Activated CD8-positive, alpha-beta memory T cell treated with anti-CD3 and anti-CD28 coated beads, Interleukin-2, amount 10 ng/mL, durations not matched to agents 7 days and 5 days (primary cell): ENCODE measurements at regions not wholly inside any gene's neighbourhood (a gene's known extent, or its start where the extent isn't known, plus 50 kb on each side); places are given as distances from the start of the nearest gene placed in this dataset.
"Not testable (repeated sequence)": the region's sequence is repeated elsewhere in the genome, so short reads cannot be mapped to it uniquely, and the experiment has no call there.

Experiments used
- ATAC-seq: fragments of 150-1000 bp; cut with Tn5 transposase; one replicate; pipeline ENCODE4 v1.10.0; 2021; ENCODE audit warnings: moderate library complexity
- CTCF ChIA-PET: fragments of 350-600 bp; sonication (Branson Sonifier 250); formaldehyde crosslinking; loops from one replicate; lab custom pipeline; 2021; ENCODE audit warnings: antibody characterized with exemption; lab: Charles Lee
- DNase-seq: peaks from one replicate; pipeline ENCODE4 v3.0.0-alpha.2; 2020
- H3K27ac Mint-ChIP-seq: one replicate; pipeline ENCODE4 v1.8.0; 2021; ENCODE audit warnings: mild to moderate bottlenecking, mixed read lengths
- H3K27me3 Mint-ChIP-seq: one replicate; pipeline ENCODE4 v1.8.0; 2021; ENCODE audit warnings: mixed read lengths
- H3K36me3 Mint-ChIP-seq: one replicate; pipeline ENCODE4 v1.8.0; 2021; ENCODE audit warnings: mild to moderate bottlenecking, mixed read lengths
- H3K4me1 Mint-ChIP-seq: one replicate; pipeline ENCODE4 v1.8.0; 2021; ENCODE audit warnings: mixed read lengths
- H3K4me3 Mint-ChIP-seq: one replicate; pipeline ENCODE4 v1.8.0; 2021; ENCODE audit warnings: mild to moderate bottlenecking, moderate library complexity, mixed read lengths
- H3K9me3 Mint-ChIP-seq: one replicate; pipeline ENCODE4 v1.8.0; 2022; ENCODE audit warnings: low read depth, mixed read lengths

DNA sequence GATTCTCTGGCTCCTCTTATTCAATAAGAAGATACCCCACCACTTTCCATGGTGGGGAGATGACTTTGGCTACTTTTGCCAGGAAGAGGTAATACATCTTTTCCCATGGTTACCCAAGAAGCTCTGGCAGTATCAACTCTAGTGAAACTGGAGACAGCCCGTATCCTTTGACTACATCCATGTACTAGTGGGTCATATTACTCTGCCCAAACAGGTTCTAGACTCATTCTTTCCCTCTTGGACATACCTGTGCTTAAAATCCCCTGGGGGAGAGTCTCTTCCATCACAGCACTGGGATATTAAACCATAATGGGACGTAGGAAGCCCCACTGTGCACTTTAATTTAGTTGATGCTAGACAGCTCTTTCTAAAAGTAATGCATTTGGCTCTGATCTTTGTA is 144.7 kb upstream of the KLF12 start:
- Mint-ChIP-seq H3K27me3 (peaks cover 12% of the 10 kb centered on the region), H3K4me3 (no peak overlapping the region), H3K36me3 (no peaks in the 10 kb centered on the region), H3K9me3 (no peaks in the 10 kb centered on the region), H3K27ac (no peak overlapping the region), H3K4me1 (peaks cover 17% of the 10 kb centered on the region)
- no peak for DNase-seq
- CTCF ChIA-PET, result interaction anchor here (1.3 to 1.7 kb wide), 2 partner anchors 8 to 443 kb away, joined by 4 read pairs; no protein-coding TSS in a partner anchor
- no peak for ATAC-seq

DNA sequence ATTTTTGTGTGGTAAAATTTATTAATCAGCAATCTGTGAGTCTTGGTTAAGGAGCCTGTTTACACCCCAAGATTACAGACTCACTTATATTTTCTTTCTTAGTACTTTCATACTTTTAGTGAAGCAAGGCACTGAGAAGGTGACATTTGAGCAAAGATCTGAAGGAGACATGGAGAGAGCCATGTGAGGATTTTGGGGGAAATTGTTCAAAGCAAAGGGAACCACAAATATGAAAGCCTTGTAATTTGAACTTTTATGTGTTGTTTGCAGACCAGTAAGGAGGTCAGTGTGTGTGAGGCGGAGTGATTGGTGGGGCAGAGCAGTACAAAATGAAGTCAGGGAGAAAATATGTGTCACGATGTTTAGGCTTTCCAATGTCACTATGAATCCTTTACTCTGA is 140.7 kb upstream of the KLF12 start:
- CTCF ChIA-PET, result no interaction called here
- H3K36me3 Mint-ChIP-seq, result peaks cover 2% of the 10 kb centered on the region
- H3K4me1 Mint-ChIP-seq, result peaks cover 5% of the 10 kb centered on the region
- no peak overlapping the region for H3K4me3 Mint-ChIP-seq
- no peak overlapping the region for H3K27ac Mint-ChIP-seq
- DNase-seq (no peak), ATAC-seq (no peak)
- peaks cover 2% of the 10 kb centered on the region for H3K9me3 Mint-ChIP-seq
- H3K27me3 Mint-ChIP-seq, result peaks cover 8% of the 10 kb centered on the region

DNA sequence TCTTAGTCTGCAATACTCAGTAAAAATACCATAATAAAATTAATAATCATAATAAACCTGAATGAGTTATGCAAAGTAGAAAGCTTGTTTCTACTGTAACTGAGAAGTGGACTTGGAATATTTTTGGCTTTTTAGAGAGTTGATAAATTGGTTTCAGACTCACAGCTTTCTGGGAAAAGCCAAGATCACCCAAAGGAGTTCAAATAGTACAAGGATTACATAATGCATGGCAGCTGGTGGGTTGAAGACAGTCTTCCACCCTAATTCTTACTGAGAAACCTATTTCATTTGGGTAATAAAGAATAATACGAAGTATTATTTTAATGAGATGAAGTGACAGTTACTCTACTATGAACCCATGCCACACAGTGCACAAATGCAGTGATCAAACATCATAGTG is 139.4 kb upstream of the KLF12 start:
- Mint-ChIP-seq H3K9me3 (peaks cover 4% of the 10 kb centered on the region), H3K36me3 (peaks cover 2% of the 10 kb centered on the region)

DNA sequence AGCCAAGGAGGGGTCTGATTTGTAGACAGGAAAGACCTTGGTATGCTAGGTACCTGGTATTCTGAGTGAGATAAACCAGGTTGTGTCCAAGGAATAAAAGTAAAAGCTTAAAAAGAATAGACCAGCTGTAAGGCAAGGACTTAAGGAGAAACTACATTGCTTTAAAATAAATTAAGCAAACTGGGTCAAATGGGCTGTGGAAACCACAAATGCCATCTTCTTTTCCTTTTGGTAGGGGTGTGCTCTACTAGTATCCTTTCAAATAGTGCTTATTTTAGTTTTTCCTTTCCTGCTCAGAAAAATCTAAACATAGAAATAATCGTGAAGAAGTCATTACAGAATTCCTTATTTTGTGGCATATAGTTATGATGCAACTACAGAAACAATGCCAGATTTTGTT is 138.6 kb upstream of the KLF12 start:
- ATAC-seq (no peak), DNase-seq (no peak)
- no peaks in the 10 kb centered on the region for H3K27me3 Mint-ChIP-seq
- H3K27ac Mint-ChIP-seq, result no peak overlapping the region
- CTCF ChIA-PET, result interaction anchor here (1.4 to 1.6 kb wide), 2 partner anchors 11 to 14 kb away, joined by 5 to 6 read pairs; no protein-coding TSS in a partner anchor
- peaks cover 5% of the 10 kb centered on the region for H3K4me1 Mint-ChIP-seq
- peaks cover 4% of the 10 kb centered on the region for H3K9me3 Mint-ChIP-seq
- H3K4me3 Mint-ChIP-seq, result no peak overlapping the region
- H3K36me3 Mint-ChIP-seq, result peaks cover 2% of the 10 kb centered on the region

More for the DNA sequence above, 139.4 kb upstream of the KLF12 start:
- Mint-ChIP-seq H3K4me3 (no peak overlapping the region), H3K4me1 (peaks cover 5% of the 10 kb centered on the region), H3K27me3 (peaks cover 4% of the 10 kb centered on the region), H3K27ac (no peak overlapping the region)
- DNase-seq, result no peak
- no peak for ATAC-seq
- CTCF ChIA-PET, result interaction anchor here (1.4 to 1.6 kb wide), 2 partner anchors 11 to 13 kb away, joined by 5 to 6 read pairs; no protein-coding TSS in a partner anchor

DNA sequence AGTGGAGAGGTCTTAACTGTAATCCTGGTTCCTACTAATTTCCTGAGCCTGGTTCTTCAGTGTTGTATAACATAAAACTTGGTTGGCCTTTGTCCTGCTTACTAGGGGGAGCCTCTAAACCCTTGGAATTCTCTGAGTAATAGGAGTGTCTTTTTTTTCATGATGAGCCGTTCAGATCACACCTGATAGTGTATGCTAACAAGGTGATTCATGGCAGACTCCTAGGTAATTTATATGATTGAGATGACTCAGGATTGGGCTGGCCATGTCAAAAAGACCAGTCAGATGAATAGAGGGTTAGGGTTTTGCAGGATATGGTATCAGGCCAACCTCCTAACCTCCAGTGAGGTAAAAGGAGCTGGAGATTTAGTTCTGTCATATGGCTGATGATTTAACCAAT is 135.8 kb upstream of the KLF12 start:
- Mint-ChIP-seq H3K4me1 (peaks cover 1% of the 10 kb centered on the region), H3K36me3 (peaks cover 3% of the 10 kb centered on the region), H3K9me3 (peaks cover 4% of the 10 kb centered on the region), H3K27me3 (no peaks in the 10 kb centered on the region), H3K4me3 (no peak overlapping the region), H3K27ac (no peak overlapping the region)
- CTCF ChIA-PET, result no interaction called here
- ATAC-seq (no peak), DNase-seq (no peak)

DNA sequence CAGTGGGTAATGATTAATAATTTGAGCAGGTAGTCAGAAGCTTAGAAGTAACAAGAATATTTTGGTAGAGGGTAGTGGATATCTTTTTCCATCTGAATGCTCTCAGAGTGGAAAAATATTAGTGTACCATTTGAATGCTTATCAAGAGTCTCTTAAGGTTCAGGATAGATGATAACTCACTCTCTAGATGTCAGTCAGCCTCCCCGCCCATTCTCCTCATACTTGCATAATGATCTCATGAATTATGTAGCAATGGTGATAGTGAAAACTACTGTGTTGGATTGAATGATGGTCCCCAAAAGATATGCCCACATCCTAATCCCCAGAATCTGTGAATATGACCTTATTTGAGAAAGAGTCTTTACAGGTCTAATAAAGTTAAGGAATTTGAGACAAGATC is 132.7 kb upstream of the KLF12 start:
- peaks cover 4% of the 10 kb centered on the region for H3K9me3 Mint-ChIP-seq
- H3K36me3 Mint-ChIP-seq, result peaks cover 4% of the 10 kb centered on the region
- DNase-seq (no peak), ATAC-seq (no peak)
- H3K27me3 Mint-ChIP-seq, result no peaks in the 10 kb centered on the region
- no peaks in the 10 kb centered on the region for H3K4me1 Mint-ChIP-seq
- no peak overlapping the region for H3K27ac Mint-ChIP-seq
- CTCF ChIA-PET, result interaction anchor here (1.0 to 3.4 kb wide), 2 partner anchors 17 to 20 kb away, joined by 4 to 14 read pairs; no protein-coding TSS in a partner anchor
- H3K4me3 Mint-ChIP-seq, result no peak overlapping the region

DNA sequence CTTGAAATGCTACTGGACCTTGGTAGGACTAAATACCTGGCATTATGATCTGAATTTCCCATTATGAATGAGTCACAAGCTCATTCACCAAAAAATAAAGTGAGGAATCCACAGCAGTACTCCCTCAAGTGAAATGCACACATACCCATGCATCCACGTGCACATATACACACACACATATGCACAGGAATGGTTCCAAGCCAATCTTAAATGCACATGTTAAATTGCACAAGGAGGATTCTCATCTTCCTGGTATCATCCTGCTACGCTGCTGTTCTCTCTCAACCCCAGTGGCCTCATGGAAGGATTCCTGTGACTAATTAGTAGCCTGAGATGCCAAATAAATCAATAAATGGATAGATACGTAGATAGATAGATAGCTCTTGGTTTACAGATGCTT is 132.1 kb upstream of the KLF12 start:
- ATAC-seq, result no peak
- no peak overlapping the region for H3K27ac Mint-ChIP-seq
- H3K36me3 Mint-ChIP-seq, result peaks cover 2% of the 10 kb centered on the region
- no peak overlapping the region for H3K4me3 Mint-ChIP-seq
- H3K27me3 Mint-ChIP-seq, result no peaks in the 10 kb centered on the region
- peaks cover 2% of the 10 kb centered on the region for H3K9me3 Mint-ChIP-seq
- CTCF ChIA-PET, result interaction anchor here (1.0 to 3.4 kb wide), 2 partner anchors 17 to 21 kb away, joined by 4 to 14 read pairs; no protein-coding TSS in a partner anchor
- no peak for DNase-seq
- H3K4me1 Mint-ChIP-seq, result no peaks in the 10 kb centered on the region

DNA sequence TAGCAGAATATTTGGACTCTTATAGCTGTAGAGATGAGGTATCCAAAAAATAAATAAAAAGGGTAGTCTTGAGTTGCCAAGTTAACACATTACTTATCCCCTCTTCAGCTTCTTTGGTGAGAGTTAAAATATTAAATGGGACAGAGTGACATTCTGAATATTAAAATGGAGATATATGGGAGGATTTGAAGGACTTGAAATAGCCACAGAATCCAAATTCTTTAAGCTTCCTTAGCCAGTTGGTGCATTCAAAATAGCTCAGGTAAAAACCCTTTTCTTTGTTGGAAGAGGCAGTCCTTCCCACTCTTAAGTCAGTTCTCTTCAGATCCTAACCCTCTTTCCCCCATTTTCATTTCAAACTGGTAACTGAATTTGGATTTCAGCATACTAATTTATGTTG is 130.1 kb upstream of the KLF12 start:
- peaks cover 4% of the 10 kb centered on the region for H3K36me3 Mint-ChIP-seq
- H3K27me3 Mint-ChIP-seq, result no peaks in the 10 kb centered on the region
- no peak for ATAC-seq
- H3K27ac Mint-ChIP-seq, result no peak overlapping the region
- no peak overlapping the region for H3K4me3 Mint-ChIP-seq
- CTCF ChIA-PET, result interaction anchor here (3.4 kb wide), 1 partner anchor 23 kb away, joined by 14 read pairs; no protein-coding TSS in a partner anchor
- DNase-seq, result no peak
- peaks cover 4% of the 10 kb centered on the region for H3K4me1 Mint-ChIP-seq
- peaks cover 2% of the 10 kb centered on the region for H3K9me3 Mint-ChIP-seq

DNA sequence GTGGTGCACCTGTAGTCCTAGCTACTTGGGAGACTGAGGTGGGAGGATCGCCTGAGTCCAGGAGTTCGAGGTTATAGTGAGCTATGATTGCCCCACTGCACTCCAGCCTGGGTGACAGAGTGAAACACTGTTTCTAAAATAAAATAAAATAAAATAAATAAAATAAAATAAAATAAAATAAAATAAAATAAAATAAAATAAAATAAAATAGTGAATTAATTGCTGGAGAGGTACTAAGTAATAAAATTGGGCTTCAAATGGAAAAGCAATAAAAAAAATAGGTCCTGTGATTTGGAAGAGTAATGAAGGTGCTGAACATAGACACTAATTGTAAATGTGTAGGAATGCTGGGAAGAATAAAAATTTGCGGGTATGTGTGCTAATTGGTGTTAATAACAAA is 126.2 kb upstream of the KLF12 start:
- not testable (repeated sequence) for H3K4me3 Mint-ChIP-seq, H3K27me3 Mint-ChIP-seq, H3K27ac Mint-ChIP-seq, ATAC-seq, H3K36me3 Mint-ChIP-seq, H3K9me3 Mint-ChIP-seq, DNase-seq
- CTCF ChIA-PET, result interaction anchor here (2.6 kb wide), 1 partner anchor 27 kb away, joined by 8 read pairs; no protein-coding TSS in a partner anchor
- H3K4me1 Mint-ChIP-seq, result peaks cover 27% of the 10 kb centered on the region

DNA sequence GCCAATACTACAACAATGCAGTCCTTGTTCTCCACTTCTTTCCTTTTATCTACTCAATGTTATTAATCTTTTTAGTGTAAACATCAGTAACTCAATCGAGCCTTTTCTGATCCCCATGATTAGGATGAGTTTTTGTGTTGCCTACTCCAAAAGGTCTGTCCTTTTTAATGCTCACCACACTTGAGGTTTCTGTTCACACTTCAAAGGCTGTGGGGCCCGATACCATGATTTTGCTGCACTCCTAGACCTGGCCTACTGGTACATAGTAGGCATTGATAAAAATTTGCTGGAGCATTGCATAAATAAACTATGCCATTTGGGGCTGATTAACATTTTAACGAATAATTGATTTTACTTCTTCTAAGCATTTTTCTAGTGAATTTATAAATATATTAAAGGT is 125.4 kb upstream of the KLF12 start:
- H3K27ac Mint-ChIP-seq, result no peak overlapping the region
- no peaks in the 10 kb centered on the region for H3K9me3 Mint-ChIP-seq
- H3K4me1 Mint-ChIP-seq, result peaks cover 27% of the 10 kb centered on the region
- ATAC-seq, result no peak
- no peaks in the 10 kb centered on the region for H3K27me3 Mint-ChIP-seq
- no peak overlapping the region for H3K4me3 Mint-ChIP-seq
- peaks cover 2% of the 10 kb centered on the region for H3K36me3 Mint-ChIP-seq
- CTCF ChIA-PET, result no interaction called here
- DNase-seq, result no peak

DNA sequence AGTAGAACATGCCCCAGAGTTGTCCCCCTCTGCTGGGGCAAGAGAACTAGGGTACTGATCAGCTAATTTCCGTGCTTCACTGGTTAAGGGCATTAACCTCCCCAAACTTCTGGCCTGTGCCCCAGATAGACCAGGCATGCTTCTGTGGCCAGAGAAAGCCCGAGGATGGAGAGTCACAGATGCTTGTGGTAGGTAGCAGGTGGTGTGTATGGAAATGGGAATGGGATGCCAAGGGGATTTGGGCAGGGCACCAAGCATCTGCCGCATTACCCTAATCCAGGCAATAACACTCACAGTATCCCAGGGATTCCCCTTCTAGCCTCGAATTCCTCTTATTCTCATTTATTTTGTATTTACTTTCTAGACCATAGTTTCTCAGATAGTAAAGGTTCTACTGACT is 124.8 kb upstream of the KLF12 start:
- DNase-seq, result no peak
- H3K27me3 Mint-ChIP-seq, result no peaks in the 10 kb centered on the region
- H3K27ac Mint-ChIP-seq, result no peak overlapping the region
- ATAC-seq, result no peak
- peaks cover 30% of the 10 kb centered on the region for H3K4me1 Mint-ChIP-seq
- CTCF ChIA-PET, result interaction anchor here (2.3 kb wide), 1 partner anchor 28 kb away, joined by 8 read pairs; no protein-coding TSS in a partner anchor
- H3K4me3 Mint-ChIP-seq, result no peak overlapping the region
- H3K9me3 Mint-ChIP-seq, result no peaks in the 10 kb centered on the region
- peaks cover 2% of the 10 kb centered on the region for H3K36me3 Mint-ChIP-seq

DNA sequence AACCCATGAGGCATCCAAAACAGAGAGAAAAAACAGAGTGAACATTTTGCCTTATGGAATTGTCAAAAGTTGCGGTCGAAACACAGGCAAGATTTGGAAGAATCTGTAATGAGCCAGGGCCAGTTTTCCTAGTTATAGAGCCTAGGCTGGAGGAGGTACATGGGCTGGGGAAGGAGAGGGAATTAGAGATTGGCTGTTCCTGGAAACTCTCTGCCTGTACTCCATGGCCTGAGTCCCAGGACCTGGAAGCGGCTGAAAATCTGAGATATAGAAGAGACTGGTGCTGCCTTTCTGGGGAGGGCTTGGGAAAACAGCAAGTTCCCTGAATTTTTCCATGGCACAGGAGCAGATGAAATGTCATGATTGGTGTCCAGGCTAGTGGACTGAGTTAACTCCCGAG is 122.8 kb upstream of the KLF12 start:
- CTCF ChIA-PET, result interaction anchor here (2.3 kb wide), 1 partner anchor 30 kb away, joined by 8 read pairs; no protein-coding TSS in a partner anchor
- Mint-ChIP-seq H3K9me3 (no peaks in the 10 kb centered on the region), H3K4me1 (peaks cover 48% of the 10 kb centered on the region), H3K27me3 (no peaks in the 10 kb centered on the region), H3K36me3 (peaks cover 2% of the 10 kb centered on the region), H3K4me3 (no peak overlapping the region), H3K27ac (no peak overlapping the region)
- ATAC-seq, result no peak
- no peak for DNase-seq

DNA sequence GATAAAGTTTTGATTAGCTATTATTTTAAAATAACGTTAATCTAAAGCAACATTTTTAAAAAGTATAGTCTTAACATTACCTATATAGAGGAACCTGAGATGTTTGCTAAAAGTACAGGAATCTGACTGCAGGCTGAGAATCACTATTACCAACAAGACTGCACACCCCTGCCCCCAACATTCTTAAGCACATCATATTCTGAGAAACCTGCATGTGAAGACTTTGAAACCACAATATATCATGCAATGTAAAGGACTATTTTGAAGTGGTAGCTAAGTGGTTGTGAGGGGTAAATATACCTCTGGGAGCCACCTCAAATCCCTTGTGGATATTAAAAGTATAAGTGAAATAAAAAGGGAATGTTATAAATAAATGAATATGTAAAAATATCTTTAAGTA is 119.0 kb upstream of the KLF12 start:
- ATAC-seq, result peak; percentile 58
- CTCF ChIA-PET, result interaction anchor here (0.7 to 1.5 kb wide), 2 partner anchors 9 to 33 kb away, joined by 3 to 10 read pairs; no protein-coding TSS in a partner anchor
- Mint-ChIP-seq H3K4me3 (no peak overlapping the region), H3K9me3 (peaks cover 2% of the 10 kb centered on the region), H3K36me3 (peaks cover 4% of the 10 kb centered on the region), H3K4me1 (peaks cover 47% of the 10 kb centered on the region), H3K27me3 (no peaks in the 10 kb centered on the region), H3K27ac (no peak overlapping the region)
- DNase-seq, result no peak

DNA sequence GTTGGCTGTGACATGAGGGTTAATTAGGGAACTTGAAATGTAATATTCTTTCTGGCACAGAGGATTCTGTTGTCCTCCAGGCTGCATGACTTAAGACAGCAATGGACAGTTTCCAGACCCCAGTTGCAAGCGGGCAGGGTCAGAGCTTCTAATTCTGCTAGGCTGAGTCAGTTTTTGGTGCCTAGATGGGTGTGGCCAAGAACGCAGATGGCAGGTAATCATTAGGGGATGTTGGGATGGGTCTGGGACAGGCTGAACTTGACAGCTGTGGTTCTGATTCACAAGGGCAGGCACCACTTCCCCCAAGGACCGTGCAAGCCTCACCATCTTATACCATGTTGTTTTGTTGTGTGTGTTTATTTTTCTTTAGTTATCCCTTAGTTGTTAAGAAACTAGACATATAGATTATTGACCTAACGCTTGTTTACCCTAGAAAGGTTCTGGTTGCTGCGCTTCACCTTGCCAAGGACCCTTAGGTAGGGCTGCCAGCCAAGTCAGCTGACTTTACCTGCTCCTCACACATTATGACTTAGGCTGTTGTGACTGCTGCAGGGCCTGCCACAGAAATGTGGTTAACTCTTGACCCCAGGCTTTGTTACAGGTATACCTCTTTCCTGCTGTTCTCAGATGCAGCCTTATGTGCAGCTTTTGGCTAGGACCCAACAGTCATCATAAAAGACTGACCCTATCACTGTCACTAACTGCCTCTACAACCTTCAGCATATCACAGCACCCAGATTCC is 117.7 kb upstream of the KLF12 start:
- DNase-seq (peak; percentile 50), ATAC-seq (peak; percentile 60)
- H3K4me3 Mint-ChIP-seq, result no peak overlapping the region
- peak overlapping the region; percentile 61 for H3K27ac Mint-ChIP-seq
- CTCF ChIA-PET, result interaction anchor here (0.7 to 1.8 kb wide), 2 partner anchors 8 to 35 kb away, joined by 3 to 5 read pairs; no protein-coding TSS in a partner anchor
- no peaks in the 10 kb centered on the region for H3K27me3 Mint-ChIP-seq
- peaks cover 40% of the 10 kb centered on the region for H3K4me1 Mint-ChIP-seq
- peaks cover 4% of the 10 kb centered on the region for H3K36me3 Mint-ChIP-seq
- H3K9me3 Mint-ChIP-seq, result peaks cover 2% of the 10 kb centered on the region
